ENCODE measurements at regions not wholly inside any gene's neighbourhood (a gene's known extent, or its start where the extent isn't known, plus 50 kb on each side); places are given as distances from the start of the nearest gene placed in this dataset.

- no peak for DNase-seq
These were observed 767.9 kb upstream of the ID2 start for GRCh38 chr2:7913974-7914373.

- DNase-seq, result no peak
These were observed 766.4 kb upstream of the ID2 start for GRCh38 chr2:7915302-7916091.

DNA sequence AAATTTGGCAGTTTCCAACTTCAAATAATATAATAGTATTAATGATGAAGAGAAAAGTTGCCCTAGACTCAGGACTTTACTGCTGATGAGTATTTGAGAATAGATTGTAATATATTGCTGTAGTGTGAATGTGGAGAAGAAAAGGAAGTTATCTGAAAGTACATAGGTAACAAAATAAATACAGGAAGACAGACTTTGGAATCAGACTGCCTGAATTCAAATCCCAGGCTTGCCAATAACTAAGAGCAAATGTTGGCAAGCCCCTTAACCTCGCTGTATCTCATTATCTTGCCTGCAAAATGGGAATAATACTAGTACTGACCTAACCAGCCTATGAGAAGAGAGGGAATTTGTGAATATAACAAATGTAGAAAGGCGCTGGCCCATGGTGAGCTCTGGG, 765.2 kb upstream of the ID2 start:
- no peak for DNase-seq

DNA sequence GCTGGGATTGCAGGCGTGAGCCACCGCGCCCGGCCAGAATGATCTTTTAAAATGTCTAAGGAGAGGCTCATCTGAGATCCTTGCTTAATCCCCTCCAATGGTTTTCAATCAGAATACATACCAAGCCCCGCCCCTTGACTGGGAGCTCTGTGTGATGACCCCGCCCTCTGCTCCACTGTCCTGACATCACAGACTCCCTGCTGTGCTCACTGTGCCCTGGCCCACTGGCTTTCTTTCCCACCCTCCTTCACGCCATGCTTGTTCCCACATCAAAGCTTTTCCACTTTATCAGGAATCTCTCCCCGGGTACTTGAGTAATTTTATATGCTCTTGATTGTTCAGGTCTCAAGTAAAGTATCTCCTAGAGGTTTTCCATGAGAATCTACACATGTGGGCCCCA, 762.3 kb upstream of the ID2 start:
- DNase-seq, result no peak

DNA sequence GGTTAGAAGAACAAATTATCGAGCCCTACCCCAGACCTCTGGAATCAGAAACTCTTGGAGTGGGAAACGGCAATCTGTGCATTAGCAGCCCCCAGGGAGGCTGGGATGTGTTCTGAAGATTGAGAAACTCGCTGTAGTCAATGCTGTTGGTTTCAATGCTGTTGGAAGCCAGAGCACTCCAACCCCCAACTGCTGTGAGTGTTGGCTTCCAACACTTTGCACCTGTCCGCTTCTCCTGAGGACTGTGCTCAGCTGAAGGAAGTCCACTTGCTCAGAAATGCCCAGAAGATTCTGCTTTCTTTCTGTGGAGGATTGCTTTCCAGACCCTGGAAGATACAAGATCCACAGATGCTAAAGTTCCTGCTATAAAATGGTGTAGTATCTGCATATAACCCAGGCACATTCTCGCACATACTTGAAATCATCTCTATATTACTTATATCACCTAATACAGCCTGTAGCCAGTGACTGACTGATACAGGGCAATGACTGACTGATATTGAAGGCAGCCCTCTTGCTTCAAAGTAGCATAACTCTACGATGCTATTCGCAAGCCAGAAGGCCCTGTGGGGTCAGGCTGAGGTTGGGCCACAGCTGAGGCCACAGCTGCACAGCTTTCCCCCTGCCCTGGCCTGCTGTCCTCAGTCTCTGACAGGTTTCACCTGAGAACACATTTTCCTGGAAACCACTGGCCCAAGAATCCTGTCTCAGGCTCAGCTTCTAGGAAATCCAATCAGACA, 757.7 kb upstream of the ID2 start:
- DNase-seq, result no peak

DNA sequence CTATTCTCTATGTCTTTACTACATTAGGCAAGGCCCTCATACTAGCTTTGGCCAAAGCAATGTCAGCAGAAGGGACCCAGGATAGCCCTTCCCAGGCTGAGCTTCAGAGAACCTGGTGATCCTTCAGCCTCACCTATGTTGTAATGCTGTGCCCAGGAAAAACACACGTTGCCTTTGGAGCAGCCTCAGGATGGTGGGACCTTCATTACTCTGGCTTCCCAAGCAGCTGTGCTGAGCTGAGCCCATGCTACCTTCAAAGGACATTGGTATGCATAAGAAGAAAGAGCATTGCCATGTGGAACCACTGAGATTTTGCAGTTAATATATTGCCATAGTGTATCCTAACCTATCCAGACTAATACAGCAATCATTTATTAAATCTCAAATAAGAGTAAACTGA, 756.4 kb upstream of the ID2 start:
- DNase-seq, result no peak

DNA sequence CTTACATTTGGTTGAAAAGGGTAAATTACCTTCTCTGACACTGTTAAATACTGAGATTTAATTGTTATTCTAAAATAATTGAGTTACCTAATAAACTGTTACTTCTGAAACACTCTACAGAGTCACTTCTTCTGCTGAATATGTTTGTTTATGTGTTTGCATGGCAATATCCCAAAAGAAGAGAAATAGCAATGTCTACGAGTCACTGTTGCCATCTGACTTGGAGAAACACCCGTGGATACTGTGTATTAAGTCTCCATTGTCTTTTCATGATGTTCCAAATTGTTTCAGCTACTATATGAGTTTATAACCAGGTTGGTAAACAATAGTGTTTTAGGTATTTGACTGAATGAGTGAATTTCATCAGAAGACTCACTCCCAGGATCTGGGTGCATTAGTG, 754.2 kb upstream of the ID2 start:
- DNase-seq, result no peak

GRCh38 chr2:7929281-7929680, 752.6 kb upstream of the ID2 start:
- no peak for DNase-seq

DNA sequence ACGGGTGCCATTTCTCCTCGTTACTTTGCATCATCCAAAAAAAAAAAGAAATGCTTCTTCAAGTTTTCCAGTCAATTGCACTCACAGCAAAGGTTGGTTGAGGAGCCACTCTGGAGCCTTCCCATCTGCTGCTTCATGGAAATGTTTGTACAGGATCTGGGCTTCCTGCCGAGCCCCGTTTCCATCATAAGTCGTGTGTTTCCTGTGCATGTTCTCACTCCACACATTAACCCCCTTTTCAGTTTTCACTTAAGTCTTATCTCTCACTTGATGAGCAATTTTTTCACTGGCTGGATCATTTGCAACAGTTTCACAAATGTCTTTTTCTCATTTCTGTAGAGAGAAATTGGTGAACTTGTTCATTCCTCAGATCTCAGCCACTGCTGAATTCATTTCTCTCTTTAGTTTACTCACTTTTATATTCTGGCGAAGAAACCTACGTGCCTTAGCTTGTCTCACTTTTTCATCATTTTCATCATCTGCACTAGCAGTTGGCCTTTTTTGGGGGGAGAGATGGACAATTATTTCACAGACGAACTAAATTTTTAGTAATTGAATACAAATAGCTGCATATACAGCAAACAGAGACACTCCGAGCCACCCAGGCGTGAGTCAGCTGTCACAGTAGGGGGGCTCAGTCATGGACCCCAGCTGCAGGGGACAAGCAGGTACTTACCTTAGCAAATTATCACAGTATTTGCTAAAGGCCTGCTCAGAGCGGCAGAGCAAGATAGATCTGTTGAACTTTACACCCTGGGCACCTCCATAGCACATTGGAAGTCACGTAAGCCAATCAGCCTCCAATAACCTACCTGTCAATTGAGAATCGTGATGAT, 750.8 kb upstream of the ID2 start:
- DNase-seq, result peak; percentile 35

- DNase-seq, result no peak
These were observed 750.0 kb upstream of the ID2 start for GRCh38 chr2:7931808-7932207.

GRCh38 chr2:7933672-7934071, 748.2 kb upstream of the ID2 start:
- DNase-seq, result no peak

DNA sequence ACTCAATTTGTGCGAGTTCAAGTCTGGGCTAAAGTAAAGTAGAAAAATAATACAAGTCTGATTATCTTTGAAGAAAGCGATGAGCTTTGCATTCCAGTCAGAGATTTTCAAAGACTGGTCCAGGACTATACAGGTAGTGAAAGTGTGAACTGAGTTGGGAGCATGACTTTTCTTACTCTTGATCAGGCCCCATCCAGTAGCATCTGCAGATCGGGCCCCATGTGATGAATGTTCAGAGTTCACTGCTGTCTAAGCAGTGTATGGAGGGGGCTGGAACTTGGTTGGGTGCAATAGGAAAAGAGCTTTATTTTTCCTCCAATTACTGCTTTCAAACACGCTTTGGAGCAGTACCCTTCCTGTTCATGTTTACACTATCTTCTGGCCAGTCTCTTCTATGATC, 747.4 kb upstream of the ID2 start:
- DNase-seq, result no peak

GRCh38 chr2:7937082-7937481, 744.8 kb upstream of the ID2 start:
- no peak for DNase-seq

GRCh38 chr2:7940723-7941122, 741.1 kb upstream of the ID2 start:
- no peak for DNase-seq

DNA sequence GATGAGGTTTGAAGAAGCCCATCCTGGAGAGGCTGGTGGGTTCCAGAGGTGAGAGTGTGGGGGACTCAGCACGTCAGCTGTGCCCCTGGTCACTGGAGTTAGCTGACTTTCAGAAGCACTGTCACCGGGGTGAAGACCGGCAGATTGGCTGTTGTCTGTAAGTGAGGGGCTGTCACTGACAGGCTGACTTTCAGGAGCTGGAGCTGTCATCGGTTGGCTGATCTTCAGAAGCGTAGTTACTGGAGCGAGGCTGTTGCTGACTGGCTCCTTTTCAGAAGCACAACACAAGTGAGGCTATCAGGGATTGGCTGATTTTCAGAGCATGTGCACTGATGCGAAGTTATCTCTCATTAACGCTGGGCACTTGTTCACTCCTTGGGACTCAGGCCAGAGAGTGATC, 738.4 kb upstream of the ID2 start:
- DNase-seq, result no peak

GRCh38 chr2:7945026-7945425, 736.8 kb upstream of the ID2 start:
- no peak for DNase-seq

DNA sequence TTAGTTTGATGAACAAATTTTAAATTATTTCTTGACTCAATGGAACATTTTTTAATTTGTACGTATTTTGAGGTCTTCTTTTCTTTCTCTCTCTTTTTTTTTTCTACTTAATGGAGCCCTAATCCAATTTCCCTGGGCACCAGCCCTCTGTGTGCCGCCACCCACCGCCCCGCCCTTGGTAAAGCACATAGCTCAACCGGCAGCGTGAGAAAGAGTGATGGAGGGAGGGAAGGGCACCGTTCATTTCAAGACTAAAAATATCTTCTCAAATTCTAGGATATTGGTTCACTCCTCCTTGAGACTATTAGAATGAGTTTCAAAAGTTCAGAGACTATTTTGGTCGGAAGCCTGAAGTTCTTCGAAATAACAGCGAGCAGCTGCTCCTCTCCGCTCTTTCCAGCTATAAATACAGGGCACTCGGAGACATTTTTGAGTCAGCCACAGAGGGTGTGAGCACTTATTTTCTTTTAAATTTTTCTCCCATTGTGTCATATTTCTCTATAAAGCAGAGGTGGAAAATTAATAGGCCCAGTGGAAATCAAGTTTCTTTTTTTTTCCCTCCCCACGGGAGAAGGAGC, 731.7 kb upstream of the ID2 start:
- DNase-seq, result no peak

DNA sequence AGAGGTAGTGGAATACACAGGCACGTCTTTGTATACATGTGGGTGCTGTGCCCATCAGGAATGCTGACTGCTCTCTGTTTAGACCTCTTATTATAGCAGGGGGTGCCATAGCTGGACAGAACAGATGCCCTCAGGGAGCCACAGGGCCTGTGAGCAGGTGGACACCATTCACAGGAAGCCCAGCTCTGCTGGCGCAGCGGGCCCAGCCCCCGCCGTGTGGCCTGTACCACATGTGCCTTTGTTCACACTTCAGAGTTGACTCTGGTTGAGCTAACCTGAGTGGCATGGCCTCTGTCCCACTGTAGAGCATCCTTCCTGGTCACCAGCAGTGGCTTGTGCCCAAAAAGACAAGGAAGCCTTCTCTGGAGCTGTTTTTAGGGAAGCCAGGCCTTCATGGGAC, 730.9 kb upstream of the ID2 start:
- no peak for DNase-seq

GRCh38 chr2:7951490-7951889, 730.4 kb upstream of the ID2 start:
- DNase-seq, result no peak

GRCh38 chr2:7952046-7952745, 729.7 kb upstream of the ID2 start:
- DNase-seq, result no peak

GRCh38 chr2:7953195-7953594, 728.7 kb upstream of the ID2 start:
- DNase-seq, result no peak

DNA sequence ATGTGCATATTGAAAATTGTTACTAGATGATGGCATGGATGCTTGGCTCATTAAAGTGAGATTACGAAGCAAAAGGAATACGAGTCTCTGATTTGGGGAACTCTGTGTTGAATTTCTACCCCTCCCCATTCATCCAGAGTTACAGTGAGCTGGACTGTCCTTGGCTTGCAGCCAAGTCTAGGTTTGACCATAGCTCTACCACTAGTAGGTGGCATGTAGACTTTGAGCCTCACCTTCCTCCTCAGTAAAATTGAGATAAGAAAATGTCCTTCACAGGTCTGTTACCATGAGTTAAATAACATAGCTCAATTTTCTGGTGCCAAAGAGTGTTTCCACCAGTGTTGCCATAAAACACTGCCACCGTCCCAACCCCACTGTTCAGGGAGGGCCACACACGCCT, 727.6 kb upstream of the ID2 start:
- DNase-seq, result no peak
